Tibial artery (tissue), 4 donors: ENCODE measurements at regions not wholly inside any gene's neighbourhood (a gene's known extent, or its start where the extent isn't known, plus 50 kb on each side); places are given as distances from the start of the nearest gene placed in this dataset.
"Not testable (repeated sequence)": the region's sequence is repeated elsewhere in the genome, so short reads cannot be mapped to it uniquely, and the experiment has no call there.

Source experiments
- DNase-seq, 2 donors: peaks; one replicate each; pipeline ENCODE4 v3.0.0-alpha.2; 2019
- H3K27ac ChIP-seq, 2 donors: fragments of 200-600 bp; sonication (generic) in 1 of 2; 1 replicate in 1 of 2; 2 replicates in 1 of 2; pipeline ENCODE4 v1.5.1; 2018 to 2019; ENCODE audit warnings: mild to moderate bottlenecking in 1 of 2
- H3K27me3 ChIP-seq, 2 donors: fragments of 200-600 bp; sonication (generic) in 1 of 2; one replicate each; pipeline versions ENCODE4 v1.5.1 to v1.6.0; 2016 to 2019
- H3K36me3 ChIP-seq, 3 donors: fragments of 200-600 bp; sonication (generic) in 2 of 3; one replicate each; pipeline ENCODE4 v1.5.1; 2016 to 2019; ENCODE audit warnings: mild to moderate bottlenecking in 2 of 3
- H3K4me1 ChIP-seq, 4 donors: fragments of 200-600 bp; sonication (generic) in 2 of 4; 1 replicate in 3 of 4; 2 replicates in 1 of 4; pipeline ENCODE4 v1.5.1; 2016 to 2019
- H3K4me3 ChIP-seq, 2 donors: fragments of 200-600 bp; sonication (generic) in 1 of 2; 1 replicate in 1 of 2; 2 replicates in 1 of 2; pipeline ENCODE4 v1.5.1; 2018 to 2019; ENCODE audit warnings: mild to moderate bottlenecking in 2 of 2
- H3K9me3 ChIP-seq, 3 donors: fragments of 200-600 bp; sonication (generic) in 1 of 3; one replicate each; pipeline ENCODE4 v1.5.1; 2016 to 2019
- CTCF ChIP-seq, 2 experiments: fragments of 200-600 bp in 1 of 2; fragments of 450-650 bp in 1 of 2; IDR thresholded peaks; one replicate each; pipeline ENCODE4 v1.5.1; 2017 to 2019; ENCODE audit warnings: antibody characterized with exemption in 2 of 2, mild to moderate bottlenecking in 1 of 2, moderate library complexity in 1 of 2
- intact Hi-C: fragments of 100-400 bp; cut with DNase I; formaldehyde crosslinking; loops from one replicate; pipeline ENCODE4 v1.15.0; 2023; ENCODE audit warnings: low total_unique reads

- peaks cover 0 to 14% (median 11%) of the 10 kb centered on the region in 4 donors for H3K4me1 ChIP-seq
- H3K4me3 ChIP-seq: peak overlapping the region; percentile 21 to 40
- H3K27ac ChIP-seq, DNase-seq, H3K9me3 ChIP-seq, intact Hi-C loops, H3K36me3 ChIP-seq: not testable (repeated sequence)
- H3K27me3 ChIP-seq: peaks cover 0 to 24% of the 10 kb centered on the region in 2 donors
- peak; percentile 38 to 42 for TF ChIP-seq CTCF (IDR thresholded peaks at IDR 0.05)
These were observed 106.7 kb upstream of the ANKRD30BL start for GRCh38 chr2:132268284-132268976.

- H3K9me3 ChIP-seq: no peaks in the 10 kb centered on the region
- no peak for DNase-seq
- H3K4me1 ChIP-seq: peaks cover 0 to 14% (median 11%) of the 10 kb centered on the region in 4 donors
- peaks cover 0 to 20% of the 10 kb centered on the region in 2 donors for H3K27me3 ChIP-seq
- no peak for TF ChIP-seq CTCF (IDR thresholded peaks at IDR 0.05)
- no peak overlapping the region for H3K4me3 ChIP-seq
- H3K36me3 ChIP-seq: no peaks in the 10 kb centered on the region
- H3K27ac ChIP-seq: no peak overlapping the region
- intact Hi-C loops: no loop called here
These were observed 107.3 kb upstream of the ANKRD30BL start for GRCh38 chr2:132268977-132269523.

GRCh38 chr2:132270255-132270654 is 108.5 kb upstream of the ANKRD30BL start:
- Histone ChIP-seq H3K27ac (no peak overlapping the region), H3K9me3 (no peaks in the 10 kb centered on the region), H3K4me3 (no peak overlapping the region), H3K36me3 (no peaks in the 10 kb centered on the region), H3K27me3 (peaks cover 0 to 17% of the 10 kb centered on the region in 2 donors), H3K4me1 (peaks cover 0 to 14% (median 11%) of the 10 kb centered on the region in 4 donors)
- no peak for DNase-seq
- TF ChIP-seq CTCF (IDR thresholded peaks at IDR 0.05): no peak
- intact Hi-C loops: no loop called here

- TF ChIP-seq CTCF (IDR thresholded peaks at IDR 0.05): no peak
- Histone ChIP-seq H3K27me3 (peaks cover 0 to 12% of the 10 kb centered on the region in 2 donors), H3K27ac (no peak overlapping the region), H3K36me3 (no peaks in the 10 kb centered on the region), H3K9me3 (no peaks in the 10 kb centered on the region), H3K4me1 (peaks cover 0 to 14% (median 11%) of the 10 kb centered on the region in 4 donors), H3K4me3 (no peak overlapping the region)
- DNase-seq: no peak
- intact Hi-C loops: no loop called here
These were observed 109.3 kb upstream of the ANKRD30BL start for GRCh38 chr2:132270981-132271546.

GRCh38 chr2:132271794-132272193 is 110.0 kb upstream of the ANKRD30BL start:
- intact Hi-C loops, H3K36me3 ChIP-seq, H3K4me3 ChIP-seq, DNase-seq, H3K27ac ChIP-seq, H3K9me3 ChIP-seq: not testable (repeated sequence)
- Histone ChIP-seq H3K4me1 (peaks cover 0 to 14% (median 11%) of the 10 kb centered on the region in 4 donors), H3K27me3 (peaks cover 0 to 12% of the 10 kb centered on the region in 2 donors)

GRCh38 chr2:132272713-132273112 is 111.0 kb upstream of the ANKRD30BL start:
- intact Hi-C loops: no loop called here
- Histone ChIP-seq H3K27ac (no peak overlapping the region), H3K4me3 (no peak overlapping the region), H3K4me1 (peaks cover 0 to 9% (median 7%) of the 10 kb centered on the region in 4 donors), H3K27me3 (peaks cover 0 to 9% of the 10 kb centered on the region in 2 donors), H3K9me3 (no peaks in the 10 kb centered on the region), H3K36me3 (no peaks in the 10 kb centered on the region)
- TF ChIP-seq CTCF (IDR thresholded peaks at IDR 0.05): no peak
- DNase-seq: no peak

- H3K36me3 ChIP-seq, H3K27ac ChIP-seq, DNase-seq, H3K9me3 ChIP-seq, intact Hi-C loops, H3K4me1 ChIP-seq, H3K27me3 ChIP-seq, H3K4me3 ChIP-seq: not testable (repeated sequence)
These were observed 111.8 kb upstream of the ANKRD30BL start for GRCh38 chr2:132273585-132273984.
